RWPE2 (cell line): ENCODE measurements at regions not wholly inside any gene's neighbourhood (a gene's known extent, or its start where the extent isn't known, plus 50 kb on each side); places are given as distances from the start of the nearest gene placed in this dataset.

Experiments
- ATAC-seq: fragments of 200-7000 bp; cut with Tn5 transposase; 3 replicates; pipeline ENCODE4 v1.9.1; 2021; ENCODE audit warnings: low read depth
- DNase-seq: peaks from one replicate; pipeline ENCODE4 v3.0.0-alpha.2; 2020; ENCODE audit warnings: low spot score
- H3K27ac ChIP-seq: fragments of 450-650 bp; 2 replicates; pipeline ENCODE4 v1.5.1; 2017; ENCODE audit warnings: mild to moderate bottlenecking; ENCODE audit not compliant: poor library complexity, severe bottlenecking
- H3K27me3 ChIP-seq: fragments of 250-450 bp; sonication (Bioruptor Pico); 2 replicates; pipeline ENCODE4 v1.5.1; 2021; ENCODE audit warnings: mild to moderate bottlenecking, moderate library complexity; ENCODE audit not compliant: insufficient read depth, poor library complexity, severe bottlenecking
- H3K36me3 ChIP-seq: fragments of 250-450 bp; sonication (Bioruptor Pico); 2 replicates; pipeline ENCODE4 v1.5.1; 2020; ENCODE audit warnings: low read depth, mild to moderate bottlenecking, moderate library complexity
- H3K4me1 ChIP-seq: fragments of 250-450 bp; sonication (Bioruptor Pico); 2 replicates; pipeline ENCODE4 v1.5.1; 2021; ENCODE audit warnings: mild to moderate bottlenecking, moderate library complexity; ENCODE audit not compliant: insufficient read depth, poor library complexity, severe bottlenecking
- H3K4me3 ChIP-seq: fragments of 250-450 bp; sonication (Bioruptor Pico); 2 replicates; pipeline ENCODE4 v1.5.1; 2021; ENCODE audit warnings: mild to moderate bottlenecking, moderate library complexity; ENCODE audit not compliant: severe bottlenecking
- H3K9me3 ChIP-seq: fragments of 250-450 bp; sonication (Bioruptor Pico); 2 replicates; pipeline ENCODE4 v1.5.1; 2021; ENCODE audit warnings: mild to moderate bottlenecking, moderate library complexity; ENCODE audit not compliant: severe bottlenecking
- CTCF ChIP-seq: fragments of 450-650 bp; IDR thresholded peaks from one replicate; pipeline ENCODE4 v1.5.1; 2017; ENCODE audit warnings: mild to moderate bottlenecking, moderate library complexity; ENCODE audit not compliant: poor library complexity, severe bottlenecking

GRCh38 chr17:72064606-72065193, 56.1 kb upstream of the SOX9 start:
- no peak for ATAC-seq

GRCh38 chr17:72065556-72065955, 55.3 kb upstream of the SOX9 start:
- Histone ChIP-seq H3K4me1 (no peaks in the 10 kb centered on the region), H3K36me3 (no peaks in the 10 kb centered on the region), H3K27me3 (no peaks in the 10 kb centered on the region), H3K27ac (no peak overlapping the region), H3K9me3 (no peaks in the 10 kb centered on the region), H3K4me3 (no peak overlapping the region)
- no peak for DNase-seq
- no peak for ATAC-seq
- TF ChIP-seq CTCF, result no peak

More at GRCh38 chr17:72064606-72065193, 56.1 kb upstream of the SOX9 start:
- Histone ChIP-seq H3K4me1 (no peaks in the 10 kb centered on the region), H3K27ac (no peak overlapping the region), H3K4me3 (no peak overlapping the region), H3K27me3 (no peaks in the 10 kb centered on the region), H3K36me3 (no peaks in the 10 kb centered on the region), H3K9me3 (no peaks in the 10 kb centered on the region)
- DNase-seq, result no peak
- no peak for TF ChIP-seq CTCF

- ATAC-seq, result no peak
- TF ChIP-seq CTCF, result no peak
- Histone ChIP-seq H3K4me3 (no peak overlapping the region), H3K27ac (no peak overlapping the region), H3K9me3 (no peaks in the 10 kb centered on the region), H3K4me1 (no peaks in the 10 kb centered on the region), H3K36me3 (no peaks in the 10 kb centered on the region), H3K27me3 (no peaks in the 10 kb centered on the region)
- no peak for DNase-seq
Observed at GRCh38 chr17:72068643-72069042, 52.2 kb upstream of the SOX9 start.

GRCh38 chr17:72069586-72070202, 51.1 kb upstream of the SOX9 start:
- ATAC-seq (no peak), DNase-seq (no peak)
- TF ChIP-seq CTCF, result no peak
- Histone ChIP-seq H3K27me3 (no peaks in the 10 kb centered on the region), H3K27ac (no peak overlapping the region), H3K36me3 (no peaks in the 10 kb centered on the region), H3K9me3 (no peaks in the 10 kb centered on the region), H3K4me1 (no peaks in the 10 kb centered on the region), H3K4me3 (no peak overlapping the region)
